Hippocampal formation (tissue), 2 donors: ENCODE measurements at regions not wholly inside any gene's neighbourhood (a gene's known extent, or its start where the extent isn't known, plus 50 kb on each side); places are given as distances from the start of the nearest gene placed in this dataset.
A peak's percentile ranks its signal among the peaks of the same experiment; 100 is the strongest.

ENCODE experiments used
- DNase-seq, 2 donors: peaks; one replicate each; lab custom pipeline; 2025; lab: John Stamatoyannopoulos, UW

DNA sequence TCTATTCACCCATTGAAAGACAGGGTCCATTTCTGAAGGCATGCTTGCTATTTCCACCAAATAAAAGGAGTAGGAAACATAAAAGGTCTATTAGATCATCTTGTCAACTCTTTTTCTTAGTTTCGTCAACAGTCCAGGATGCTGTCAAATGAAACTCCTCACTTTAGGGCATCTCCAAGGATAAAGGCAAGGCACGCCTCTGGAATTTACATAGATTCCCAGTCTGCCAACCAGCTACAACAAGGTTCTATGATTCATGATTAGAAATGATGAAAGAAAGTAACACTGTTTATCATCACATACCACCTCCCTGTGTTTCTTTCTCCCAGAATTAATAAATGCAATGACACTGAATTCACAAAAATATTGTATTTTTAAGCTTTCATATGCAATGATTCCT lies 636.3 kb downstream of the LTN1 start:
- DNase-seq: no peak

GRCh38 chr21:28345934-28346333 lies 646.7 kb downstream of the LTN1 start:
- no peak for DNase-seq

- no peak for DNase-seq
These were observed 647.7 kb downstream of the LTN1 start for GRCh38 chr21:28344985-28345384.

GRCh38 chr21:28342212-28342810 lies 650.4 kb downstream of the LTN1 start:
- no peak for DNase-seq

DNA sequence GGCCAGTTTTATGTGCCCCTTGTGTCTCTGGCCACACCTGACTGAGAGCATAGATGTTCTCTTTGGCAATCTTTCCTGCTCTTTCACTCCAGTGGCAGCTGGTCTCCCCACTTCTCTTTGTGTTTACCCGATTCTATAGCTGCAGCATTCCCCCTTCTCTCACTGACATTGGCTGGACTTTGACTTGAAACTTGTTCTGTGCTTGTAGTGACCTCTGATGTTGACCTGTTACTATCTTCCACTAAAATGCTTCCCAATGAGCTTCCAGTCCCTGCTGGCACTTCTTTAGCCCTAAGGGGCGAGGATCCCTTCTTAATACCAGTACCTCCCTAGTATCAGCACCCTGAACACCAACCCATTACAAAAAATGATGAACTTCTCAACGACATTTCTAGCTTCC lies 653.3 kb downstream of the LTN1 start:
- no peak for DNase-seq

GRCh38 chr21:28338701-28339305 lies 653.9 kb downstream of the LTN1 start:
- no peak for DNase-seq

DNA sequence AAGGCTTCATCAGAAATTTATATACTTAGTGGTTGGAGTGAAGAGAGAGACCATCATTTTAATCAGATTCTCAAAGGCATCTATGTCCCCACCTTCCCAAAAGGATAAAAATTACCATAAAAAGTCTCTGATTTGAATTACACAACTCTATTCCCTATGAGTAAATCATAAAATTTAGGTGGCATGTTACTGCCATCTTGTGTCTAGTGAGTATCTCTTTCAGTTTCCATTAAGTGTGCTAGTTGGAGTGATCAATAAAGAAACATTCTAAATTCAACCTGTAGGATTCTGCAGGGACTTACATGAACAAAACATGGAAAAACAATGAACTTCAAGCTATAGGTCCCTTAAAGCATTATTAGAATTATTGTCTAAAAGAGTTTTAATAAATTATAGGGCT lies 655.4 kb downstream of the LTN1 start:
- peak in 1 of 2 donors; percentile 79 for DNase-seq

GRCh38 chr21:28336314-28336713 lies 656.4 kb downstream of the LTN1 start:
- DNase-seq: peak; percentile 13 to 70

GRCh38 chr21:28334407-28334806 lies 658.3 kb downstream of the LTN1 start:
- no peak for DNase-seq

- DNase-seq: no peak
These were observed 659.0 kb downstream of the LTN1 start for GRCh38 chr21:28333578-28334075.

GRCh38 chr21:28332796-28333195 lies 659.9 kb downstream of the LTN1 start:
- DNase-seq: peak in 1 of 2 donors; percentile 76

GRCh38 chr21:28325618-28326017 lies 667.1 kb downstream of the LTN1 start:
- DNase-seq: no peak

GRCh38 chr21:28324690-28325089 lies 668.0 kb downstream of the LTN1 start:
- DNase-seq: no peak

DNA sequence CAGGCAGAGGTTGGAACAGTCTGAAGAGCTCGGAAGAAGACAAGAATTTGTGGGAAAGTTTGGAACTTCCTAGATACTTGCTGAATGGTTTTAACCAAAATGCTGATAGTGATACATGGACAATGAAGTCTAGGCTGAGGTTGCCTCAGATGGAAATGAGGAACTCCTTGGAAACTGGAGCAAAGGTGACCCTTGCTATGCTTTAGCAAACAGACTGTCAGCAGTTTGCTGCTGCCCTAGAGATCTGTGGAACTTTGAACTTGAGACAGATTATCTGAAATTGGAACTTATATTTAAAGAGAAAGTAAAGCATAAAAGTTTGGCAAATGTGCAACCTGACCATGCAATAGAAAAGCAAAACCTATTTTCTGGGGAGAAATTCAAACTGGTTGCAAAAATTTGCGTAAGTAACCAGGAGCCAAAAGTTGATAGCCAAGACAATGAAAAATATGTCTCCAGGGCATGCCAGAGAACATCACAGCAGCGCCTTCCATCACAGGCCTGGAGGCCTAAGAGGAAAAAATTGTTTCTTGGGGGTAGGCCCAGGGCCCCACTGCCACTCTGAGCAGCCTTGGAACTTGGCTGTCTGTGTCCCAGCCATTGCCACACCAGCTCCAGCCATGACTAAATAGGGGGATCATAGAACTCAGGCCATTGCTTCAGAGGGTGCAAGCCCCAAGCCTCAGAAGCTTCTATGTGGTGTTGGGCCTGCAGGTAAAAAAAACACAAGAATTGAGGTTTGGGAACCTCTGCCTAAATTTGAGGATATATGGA lies 675.3 kb downstream of the LTN1 start:
- no peak for DNase-seq

DNA sequence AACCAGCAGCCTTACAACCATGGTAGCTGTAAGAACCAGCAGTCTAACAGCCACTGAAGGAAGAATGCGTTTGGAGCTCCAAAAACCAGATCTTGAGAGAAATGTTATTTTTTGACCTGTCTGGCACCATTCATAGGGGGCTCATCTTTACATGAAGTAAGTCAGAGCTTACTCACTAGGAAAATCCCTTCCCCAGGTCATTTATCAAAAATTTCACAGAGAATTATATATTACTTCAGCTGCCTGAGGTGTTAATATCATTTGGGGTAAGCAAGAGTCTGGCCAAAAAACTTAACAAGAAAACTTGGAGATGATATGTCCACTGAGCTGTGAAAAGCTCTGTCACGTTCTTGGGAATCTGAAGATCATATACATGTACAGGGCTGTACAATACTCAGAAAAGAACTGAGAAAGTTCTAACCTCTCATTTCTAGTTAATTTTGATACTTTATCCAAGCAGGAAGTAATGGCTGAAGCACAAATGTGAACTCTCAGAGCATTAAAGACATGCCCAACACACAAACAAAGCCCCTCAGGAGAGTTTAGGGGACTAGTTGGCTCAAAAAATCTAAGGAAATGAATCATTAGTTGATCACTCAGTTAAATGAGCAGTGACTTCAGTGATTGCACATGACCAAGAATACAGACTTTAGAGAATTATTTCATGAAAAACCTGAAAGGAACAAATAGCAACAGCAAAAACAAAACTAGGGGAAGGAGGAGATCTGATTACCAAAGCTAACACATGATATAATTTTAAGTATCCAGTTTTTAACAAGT lies 681.1 kb downstream of the LTN1 start:
- DNase-seq: no peak

DNA sequence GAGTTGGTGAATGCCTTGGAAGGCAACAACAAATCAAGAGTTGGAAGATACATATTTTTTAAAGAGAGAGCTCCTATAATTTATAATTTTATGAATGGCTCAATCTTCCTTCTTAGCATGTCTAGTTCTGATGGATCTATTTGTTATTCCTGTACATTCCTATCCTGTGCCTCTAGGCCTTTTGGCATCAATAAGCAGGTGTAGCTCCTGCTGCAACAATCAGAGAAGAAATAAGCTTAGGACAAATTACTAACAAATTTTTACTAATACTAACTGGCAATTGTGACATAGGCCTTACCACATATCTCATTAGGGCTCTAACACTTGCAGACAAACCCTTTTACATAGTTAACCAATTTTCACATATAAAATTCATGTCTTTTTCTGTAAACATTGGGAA lies 682.0 kb downstream of the LTN1 start:
- DNase-seq: no peak

GRCh38 chr21:28310171-28310685 lies 682.4 kb downstream of the LTN1 start:
- DNase-seq: no peak

DNA sequence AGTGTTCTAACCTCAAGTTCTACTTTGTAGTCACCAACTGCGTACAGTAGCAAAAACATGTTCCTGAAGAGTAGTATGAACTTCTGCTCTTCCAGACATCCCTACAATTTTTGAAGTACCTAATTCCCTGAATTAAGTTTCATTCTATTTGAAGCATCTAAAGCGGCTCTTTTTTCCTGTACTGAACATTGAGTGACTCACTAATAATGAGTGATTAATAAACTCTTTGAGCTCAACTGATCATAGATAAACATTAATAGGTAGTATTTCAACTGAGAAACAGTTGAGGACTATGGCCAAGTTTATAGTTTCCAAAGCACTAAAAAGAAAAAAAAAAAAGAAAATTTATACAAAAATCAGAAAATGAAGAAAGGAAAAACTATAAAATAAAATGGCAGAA lies 683.1 kb downstream of the LTN1 start:
- no peak for DNase-seq

DNA sequence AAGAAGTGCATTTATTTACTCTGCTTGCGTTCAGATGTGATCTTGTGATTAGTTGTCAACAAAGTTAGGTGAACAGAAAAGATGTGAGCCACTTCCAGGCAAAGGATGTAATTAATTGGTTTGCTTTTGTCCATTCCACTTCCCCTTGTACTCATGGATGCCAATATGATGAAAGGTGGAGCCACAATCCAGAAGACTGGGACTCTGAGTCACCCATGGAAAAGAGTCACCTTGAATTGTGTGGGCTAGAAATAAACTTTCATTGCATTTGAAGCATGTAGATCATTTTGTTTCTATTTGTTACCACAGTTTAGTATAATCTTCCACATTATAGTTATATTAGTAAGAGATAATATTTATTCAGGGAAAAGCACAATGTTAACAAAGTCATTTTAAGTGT lies 684.2 kb downstream of the LTN1 start:
- DNase-seq: no peak

DNA sequence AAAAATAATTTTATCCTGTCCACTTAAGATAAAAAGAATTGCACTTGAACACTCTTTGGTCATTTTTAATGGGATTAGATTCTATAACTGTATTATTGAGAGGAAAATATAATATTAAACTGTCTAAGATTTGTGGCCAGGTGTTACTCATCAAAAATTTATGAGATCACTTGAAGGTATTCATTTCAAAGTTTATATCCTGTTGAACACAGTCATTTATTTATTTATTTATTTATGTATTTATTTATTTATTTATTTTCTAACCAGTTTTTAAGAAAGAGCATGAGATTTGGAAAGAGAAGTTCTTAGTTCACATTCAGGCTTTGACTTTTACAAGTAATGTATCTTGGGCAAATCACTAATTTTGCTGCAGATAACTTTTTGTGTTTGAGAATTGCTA lies 692.7 kb downstream of the LTN1 start:
- DNase-seq: no peak

GRCh38 chr21:28298251-28298672 lies 694.4 kb downstream of the LTN1 start:
- no peak for DNase-seq

DNA sequence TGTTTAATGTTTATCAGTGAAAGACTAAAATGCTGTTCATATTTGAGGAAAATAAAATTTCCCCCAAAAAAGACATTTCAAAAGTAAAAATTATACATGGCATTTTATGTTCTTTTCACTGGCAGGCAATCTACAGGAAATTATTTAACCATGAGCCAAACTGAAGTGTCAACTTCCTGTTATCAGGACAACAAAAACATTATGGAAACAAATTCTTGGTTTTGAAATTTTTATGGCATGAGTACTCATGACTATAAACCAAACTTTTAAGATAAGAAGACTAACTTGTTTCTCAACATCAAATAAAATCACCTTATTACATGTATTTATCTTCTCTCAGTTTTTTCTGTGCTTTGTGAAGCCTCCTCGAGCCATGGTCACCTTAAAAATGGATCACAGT lies 698.6 kb downstream of the LTN1 start:
- no peak for DNase-seq
